HG02678 (cell line): ENCODE measurements at regions not wholly inside any gene's neighbourhood (a gene's known extent, or its start where the extent isn't known, plus 50 kb on each side); places are given as distances from the start of the nearest gene placed in this dataset.

Experiments
- ATAC-seq: cut with Tn5 transposase; IDR thresholded peaks from one replicate; pipeline ENCODE4 v1.9.1; 2021; ENCODE audit warnings: mild to moderate bottlenecking, moderate library complexity; ENCODE audit not compliant: unreplicated experiment

GRCh38 chr15:31486506-31486905, 159.9 kb downstream of the KLF13 start:
- no peak for ATAC-seq

- no peak for ATAC-seq
These were observed 160.5 kb downstream of the KLF13 start for GRCh38 chr15:31486906-31487695.

DNA sequence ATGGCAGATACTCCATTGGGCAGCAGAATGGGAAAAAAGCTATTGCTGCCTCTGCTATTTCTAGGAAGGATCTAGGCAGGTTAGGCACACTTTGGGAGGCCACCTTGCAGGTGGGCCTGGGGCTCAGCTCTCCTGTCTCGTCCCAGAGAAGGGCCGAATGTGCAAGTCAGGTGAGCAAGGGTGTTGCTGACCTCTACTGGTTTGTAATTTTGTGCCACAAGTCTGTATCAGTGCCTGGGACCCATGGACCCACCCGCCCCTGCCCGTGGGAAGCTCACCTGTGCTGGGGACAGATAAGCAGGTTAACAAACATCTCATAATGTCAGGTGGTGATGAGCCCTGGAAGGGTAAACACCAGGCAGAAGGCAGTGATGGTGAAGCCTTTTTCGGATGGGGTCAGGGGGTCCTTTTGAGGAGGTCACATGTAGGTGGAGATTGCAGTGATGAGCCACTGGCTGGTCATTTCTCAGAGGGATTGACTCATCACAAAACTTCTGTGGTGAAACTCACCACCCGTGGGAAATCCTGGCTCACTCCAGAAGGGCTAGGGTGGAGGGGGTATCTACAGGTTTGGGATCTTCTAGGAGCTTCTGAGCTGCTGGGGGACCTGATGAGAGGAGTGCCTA, 161.3 kb downstream of the KLF13 start:
- ATAC-seq, result peak; percentile 48

DNA sequence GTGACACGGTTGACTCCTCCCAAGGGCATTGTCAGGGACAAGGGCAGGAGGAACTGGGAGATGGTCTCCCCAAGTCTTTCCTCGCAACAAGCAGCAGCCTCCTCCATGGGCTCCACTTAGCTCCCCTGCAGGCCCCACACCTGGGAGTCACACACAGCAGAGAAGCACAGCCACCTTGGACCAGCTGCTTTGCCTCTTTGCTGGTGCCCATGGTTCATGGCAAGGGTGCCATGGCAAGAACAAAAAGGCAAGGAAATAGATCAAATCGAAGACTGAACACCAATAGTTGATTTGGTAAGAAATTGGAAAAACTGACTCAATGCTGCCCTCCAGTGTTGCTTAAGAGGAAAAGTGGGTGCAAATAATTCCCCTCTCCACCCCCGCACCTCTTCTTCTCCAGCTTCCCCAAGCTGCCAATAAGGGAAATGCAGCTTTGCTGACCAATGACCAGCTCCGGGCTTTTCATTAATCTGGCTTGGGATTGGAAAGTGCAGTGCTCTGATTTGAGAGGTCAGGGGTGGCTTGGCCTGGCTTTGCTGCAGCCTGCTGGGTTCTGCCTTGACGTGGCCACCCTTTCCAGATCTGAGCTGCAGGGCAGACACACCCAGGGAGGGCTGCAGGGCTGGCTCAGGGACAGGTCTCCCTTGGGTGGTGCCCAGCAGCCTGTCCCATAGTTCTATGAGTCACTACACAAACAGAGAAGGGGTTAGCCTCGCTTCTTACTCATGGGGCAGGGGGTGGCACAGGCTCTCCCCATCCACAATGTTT, 162.0 kb downstream of the KLF13 start:
- peak; percentile 51 for ATAC-seq

DNA sequence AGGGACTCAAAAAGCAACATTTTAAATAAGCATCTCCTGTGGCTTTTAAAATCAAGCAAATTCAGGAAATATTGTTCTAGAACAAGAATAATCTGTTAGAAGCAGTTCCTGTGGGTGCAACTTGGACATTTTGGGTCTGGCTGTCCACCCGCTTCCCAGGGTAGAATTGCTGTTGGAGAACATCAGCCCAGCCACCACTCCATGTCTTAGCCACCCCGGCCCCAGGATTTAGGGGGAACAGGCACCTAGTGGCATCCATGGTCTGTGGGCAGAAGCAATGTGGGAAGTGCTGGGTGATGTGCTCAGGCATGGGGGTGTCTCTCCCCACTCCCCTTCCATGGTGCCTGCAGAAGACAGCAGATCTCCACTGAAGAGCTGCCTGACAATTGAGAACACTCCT, 162.6 kb downstream of the KLF13 start:
- no peak for ATAC-seq

- ATAC-seq, result no peak
These were observed 163.4 kb downstream of the KLF13 start for GRCh38 chr15:31489801-31490646.

GRCh38 chr15:31494786-31495185, 168.2 kb downstream of the KLF13 start:
- ATAC-seq, result no peak

DNA sequence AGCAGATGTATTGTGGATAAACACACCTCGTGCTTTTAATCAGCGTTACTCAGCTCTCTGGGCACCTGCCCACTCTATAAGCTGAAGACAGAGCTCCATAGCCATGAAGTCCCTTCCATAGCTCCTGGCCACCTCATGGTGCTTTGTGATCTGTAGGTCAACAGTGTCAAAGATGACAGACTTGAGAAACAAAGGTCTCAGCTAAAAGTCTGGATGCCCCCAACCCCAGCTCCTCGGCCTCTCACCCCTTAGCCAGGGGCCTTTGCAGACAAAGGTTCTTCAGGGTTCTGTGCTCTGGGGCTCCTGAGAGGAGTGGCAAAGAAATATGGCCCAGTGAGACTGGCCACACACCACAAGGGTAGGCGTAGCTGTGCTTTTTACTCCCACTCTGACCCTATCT, 168.6 kb downstream of the KLF13 start:
- ATAC-seq, result no peak

DNA sequence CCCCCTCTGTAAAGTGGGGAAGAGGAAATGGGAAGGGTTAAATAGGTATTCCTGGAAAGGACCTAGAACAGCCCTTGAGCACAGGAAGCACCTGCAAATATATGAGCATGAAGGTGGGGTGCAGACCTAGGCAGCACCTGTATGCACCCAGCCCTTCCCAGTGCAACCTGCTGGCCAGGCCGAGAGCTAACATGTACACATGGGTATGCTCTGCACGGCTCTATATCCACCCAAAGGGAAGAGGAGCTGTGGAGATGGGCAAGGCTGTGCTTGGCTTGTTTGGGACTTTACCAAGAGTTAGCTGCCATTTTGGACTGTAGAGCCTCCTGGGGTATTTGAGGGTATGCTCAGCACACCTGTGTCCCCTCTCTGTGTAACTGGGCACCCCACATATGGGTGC, 171.2 kb downstream of the KLF13 start:
- no peak for ATAC-seq

DNA sequence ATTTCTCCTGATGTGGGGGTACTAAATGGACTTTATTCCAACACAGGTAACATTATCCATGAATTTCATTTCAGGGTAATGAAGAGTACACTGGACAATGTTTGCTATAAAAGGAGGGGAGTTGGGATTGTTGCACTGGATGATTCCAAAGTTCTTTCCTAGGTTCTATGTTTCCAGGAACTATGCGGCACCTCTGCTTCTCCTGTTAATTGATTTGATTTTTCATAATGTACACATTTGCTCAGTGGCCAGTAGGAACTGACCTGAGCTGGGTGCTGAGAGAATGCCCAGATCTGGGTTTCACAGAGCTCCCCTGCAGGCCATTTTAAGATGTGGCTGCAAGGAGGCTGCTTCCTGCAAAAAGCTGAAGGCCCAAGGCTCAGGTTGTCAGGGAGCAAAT, 171.7 kb downstream of the KLF13 start:
- no peak for ATAC-seq

GRCh38 chr15:31498756-31499155, 172.1 kb downstream of the KLF13 start:
- ATAC-seq, result no peak

DNA sequence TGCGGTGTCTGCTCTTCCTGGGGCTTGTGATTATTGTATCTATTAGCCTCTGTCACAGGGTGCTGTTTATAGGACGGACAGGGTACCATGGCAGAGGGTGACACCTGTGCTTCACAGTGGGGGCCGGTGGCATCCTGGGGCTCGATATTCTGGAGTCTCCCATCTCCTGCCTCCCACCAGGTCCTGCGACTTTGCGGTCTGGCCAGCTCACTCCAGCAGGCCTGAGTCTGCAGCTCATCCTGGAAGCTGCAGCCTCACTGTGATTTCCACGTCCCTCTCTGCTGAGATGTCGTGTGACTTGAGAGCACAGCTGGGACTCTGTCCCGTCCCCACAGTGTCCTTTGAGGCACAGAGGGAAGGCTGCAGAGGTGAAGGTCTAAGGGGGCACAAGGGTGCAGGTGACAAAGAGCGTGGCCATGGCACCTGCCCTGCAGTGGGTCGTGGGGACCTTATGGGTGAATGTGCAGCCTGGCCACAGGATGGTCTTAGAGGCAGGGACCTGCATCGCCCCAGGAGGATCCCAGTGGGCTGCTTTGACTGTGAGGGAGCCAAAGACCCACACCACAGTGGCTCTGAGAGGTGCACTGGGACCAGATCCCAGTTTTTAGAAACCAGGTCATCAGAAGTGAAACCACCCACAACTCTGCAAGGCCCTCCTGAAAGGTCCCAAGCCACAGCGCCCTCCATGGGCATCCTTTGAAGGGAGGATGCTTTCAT, 172.8 kb downstream of the KLF13 start:
- ATAC-seq, result no peak

DNA sequence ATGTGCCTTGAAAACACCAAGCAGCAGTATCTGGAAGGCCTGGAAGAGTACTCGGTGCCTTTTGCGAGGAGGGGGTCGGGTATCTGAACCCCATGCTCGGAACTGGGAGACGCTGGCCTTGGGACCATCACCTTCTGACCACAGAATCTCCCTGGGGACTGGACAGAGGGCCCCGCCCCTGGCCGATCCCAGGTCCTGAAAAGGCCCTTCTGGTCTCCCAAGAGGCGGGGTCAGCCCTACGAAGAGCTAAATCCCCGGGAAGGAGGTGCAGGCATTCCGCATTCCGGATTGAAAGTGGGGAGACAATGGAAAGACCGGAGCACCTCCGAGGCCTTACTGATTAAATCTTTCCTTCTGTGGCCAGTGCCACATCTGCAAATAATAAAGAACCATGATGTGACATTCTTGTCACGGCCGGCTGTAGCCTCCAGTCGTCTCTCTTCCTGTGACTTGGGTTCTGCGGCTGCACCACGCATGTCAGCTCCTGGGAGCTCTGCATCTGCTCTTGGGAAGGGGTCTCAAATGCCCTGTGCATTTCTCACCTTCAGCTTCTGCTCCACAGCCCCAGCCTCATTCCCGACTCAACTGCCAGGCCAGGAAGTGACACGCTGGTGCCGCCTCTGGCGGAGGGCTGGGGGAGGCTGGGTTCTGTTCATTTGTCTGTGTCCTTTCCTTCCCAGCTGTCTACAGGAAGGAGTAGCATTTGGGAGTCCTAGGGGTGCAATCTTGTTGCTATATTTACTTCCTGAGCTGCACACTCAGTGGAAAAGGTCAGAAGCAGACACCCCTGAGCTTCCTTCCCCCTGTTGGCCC, 173.5 kb downstream of the KLF13 start:
- no peak for ATAC-seq

DNA sequence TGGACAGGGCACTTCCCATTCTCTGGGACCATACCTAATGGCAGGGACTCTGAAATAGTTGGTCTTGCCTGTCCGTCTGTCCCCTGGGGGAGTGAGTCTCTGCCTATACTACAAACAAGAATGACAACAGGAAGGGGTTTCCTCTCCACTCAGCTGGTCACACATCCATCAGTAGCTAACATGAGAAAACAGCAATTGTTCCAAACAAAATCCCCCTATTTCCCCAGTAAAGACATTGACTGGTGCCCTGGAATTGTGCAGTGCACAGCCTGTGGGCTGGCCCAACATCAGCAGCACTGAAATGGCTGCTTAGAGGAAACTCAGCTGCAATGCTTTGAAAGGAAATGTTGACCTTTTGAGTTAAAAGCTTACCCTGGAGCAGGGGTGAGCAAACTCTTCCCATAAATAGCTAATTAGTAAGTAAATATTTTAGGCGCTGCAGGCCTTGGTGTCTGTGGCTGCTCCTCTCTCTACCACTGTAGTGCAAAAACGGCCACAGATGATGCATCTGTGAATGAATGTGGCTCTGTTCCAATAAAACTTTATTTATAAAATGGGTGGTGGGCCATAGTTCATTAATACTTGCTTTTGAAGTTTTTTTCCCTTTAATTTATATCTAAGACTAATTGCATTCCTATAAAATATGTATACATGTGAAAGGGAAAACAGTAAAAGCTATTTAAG, 174.3 kb downstream of the KLF13 start:
- no peak for ATAC-seq

DNA sequence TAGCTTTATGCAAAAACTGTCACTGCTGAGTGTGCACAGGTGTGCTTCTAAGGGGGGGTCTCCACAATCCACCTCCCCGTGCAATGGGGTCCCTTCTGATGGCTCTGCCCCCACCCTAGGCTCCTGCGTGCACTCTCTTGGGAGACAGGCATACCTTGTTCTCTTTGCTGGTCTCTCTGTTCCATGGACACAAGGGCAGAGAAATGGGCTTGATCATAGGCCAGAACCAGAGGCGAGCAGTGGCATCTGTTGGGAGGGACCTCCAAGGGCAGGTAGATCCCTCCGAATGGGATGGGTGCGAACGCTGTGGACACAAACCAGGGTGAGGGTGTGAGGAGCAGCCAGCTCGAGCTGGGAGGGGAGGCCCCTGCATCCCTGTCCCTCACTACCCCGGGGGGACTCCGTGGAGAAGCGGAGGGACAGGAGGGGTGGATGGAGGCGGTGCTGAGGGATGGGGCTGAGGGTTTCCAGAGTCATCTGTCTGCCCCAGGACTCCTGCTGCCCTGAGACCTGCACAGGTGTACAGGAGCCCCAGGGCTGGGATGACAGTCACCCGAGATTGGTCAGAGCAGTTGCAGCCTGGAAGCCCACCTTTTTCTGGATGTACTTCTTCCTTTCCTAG, 175.0 kb downstream of the KLF13 start:
- ATAC-seq, result no peak

DNA sequence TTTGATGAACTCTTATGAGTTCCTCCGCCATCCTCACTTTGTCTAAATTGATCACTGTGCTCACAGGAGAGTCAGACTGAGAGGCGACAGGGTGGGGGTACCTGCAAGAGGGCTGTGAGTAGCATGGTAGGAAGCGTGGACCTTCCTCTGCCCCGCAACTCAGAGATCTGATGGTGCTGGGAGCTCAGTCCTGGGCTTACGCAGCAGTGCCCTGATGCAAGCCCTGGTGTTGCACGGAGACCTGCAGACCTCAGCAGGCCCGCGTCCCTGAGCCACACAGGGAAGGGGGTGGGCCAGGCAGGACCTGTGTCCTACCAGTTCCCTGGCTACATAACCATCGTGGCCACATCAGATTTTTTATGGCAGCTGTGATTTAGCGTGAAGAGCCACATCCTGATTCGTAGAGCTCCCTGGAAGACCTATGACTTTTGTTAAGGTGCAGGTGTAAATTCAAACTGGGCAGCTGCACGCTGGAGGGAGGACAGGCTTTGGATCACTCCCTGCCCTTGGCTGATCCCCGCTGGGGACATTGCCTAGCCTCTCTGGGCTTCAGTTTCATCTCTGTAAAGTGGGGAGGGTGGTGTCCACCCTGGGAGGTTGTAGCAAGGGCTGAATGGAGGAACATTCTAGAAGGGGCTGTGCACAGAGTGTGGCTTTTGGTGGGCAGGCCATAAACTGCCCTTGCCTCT, 176.1 kb downstream of the KLF13 start:
- no peak for ATAC-seq

GRCh38 chr15:31503256-31503655, 176.6 kb downstream of the KLF13 start:
- ATAC-seq, result no peak
